ENCODE measurements at regions not wholly inside any gene's neighbourhood (a gene's known extent, or its start where the extent isn't known, plus 50 kb on each side); places are given as distances from the start of the nearest gene placed in this dataset.

DNA sequence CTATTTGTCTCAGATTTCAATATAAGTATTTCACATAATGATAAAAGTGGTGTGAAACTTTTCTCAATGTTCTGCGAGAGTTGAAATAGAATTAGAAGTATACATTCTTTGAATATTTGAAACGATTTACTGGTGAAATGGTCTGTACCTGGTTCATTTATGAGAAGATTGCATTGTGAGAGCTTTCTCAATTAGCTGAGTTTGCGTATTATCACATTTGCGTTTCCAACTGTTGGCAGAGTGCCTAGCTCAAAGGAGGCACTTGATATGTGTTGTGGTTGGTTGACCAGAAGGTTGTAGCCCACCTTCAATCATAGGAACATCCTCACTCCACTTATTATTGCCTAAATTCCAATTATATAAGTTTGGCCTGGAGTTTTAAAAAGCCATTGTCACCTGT lies 58.8 kb upstream of the EXOC2 start:
- Mint-ChIP-seq H3K4me3 (ENCODE audit: low read depth, unreplicated experiment) (no peak overlapping the region), H3K9me3 (ENCODE audit: low read depth, unreplicated experiment) (no peaks in the 10 kb centered on the region), H3K27ac (ENCODE audit: unreplicated experiment) (no peak overlapping the region), H3K27me3 (ENCODE audit: unreplicated experiment) (peaks cover 29% of the 10 kb centered on the region), H3K4me1 (ENCODE audit: low read depth, unreplicated experiment) (no peaks in the 10 kb centered on the region), H3K36me3 (ENCODE audit: insufficient read depth, unreplicated experiment) (no peaks in the 10 kb centered on the region)
- BruUV-seq (replicated peaks), result no TSS peak
- no peak for TF ChIP-seq CTCF (IDR thresholded peaks at IDR 0.05; ENCODE audit: unreplicated experiment)
- intact Hi-C loops (cut with micrococcal nuclease; ENCODE audit: unreplicated experiment), result no loop called here
- no peak for DNase-seq
- CTCF ChIA-PET, result no interaction called here

GRCh38 chr6:747921-748320 lies 55.0 kb upstream of the EXOC2 start:
- H3K27ac Mint-ChIP-seq (ENCODE audit: unreplicated experiment), result no peak overlapping the region
- H3K4me3 Mint-ChIP-seq (ENCODE audit: low read depth, unreplicated experiment), result no peak overlapping the region
- DNase-seq, result no peak
- CTCF ChIA-PET, result no interaction called here
- H3K9me3 Mint-ChIP-seq (ENCODE audit: low read depth, unreplicated experiment), result no peaks in the 10 kb centered on the region
- BruUV-seq (replicated peaks), result no TSS peak
- H3K4me1 Mint-ChIP-seq (ENCODE audit: low read depth, unreplicated experiment), result no peaks in the 10 kb centered on the region
- intact Hi-C loops (cut with micrococcal nuclease; ENCODE audit: unreplicated experiment), result no loop called here
- no peaks in the 10 kb centered on the region for H3K36me3 Mint-ChIP-seq (ENCODE audit: insufficient read depth, unreplicated experiment)
- no peaks in the 10 kb centered on the region for H3K27me3 Mint-ChIP-seq (ENCODE audit: unreplicated experiment)
- no peak for TF ChIP-seq CTCF (IDR thresholded peaks at IDR 0.05; ENCODE audit: unreplicated experiment)

GRCh38 chr6:747028-747427 lies 54.1 kb upstream of the EXOC2 start:
- intact Hi-C loops (cut with micrococcal nuclease; ENCODE audit: unreplicated experiment), result no loop called here
- DNase-seq, result no peak
- Mint-ChIP-seq H3K27ac (ENCODE audit: unreplicated experiment) (no peak overlapping the region), H3K36me3 (ENCODE audit: insufficient read depth, unreplicated experiment) (no peaks in the 10 kb centered on the region), H3K27me3 (ENCODE audit: unreplicated experiment) (no peaks in the 10 kb centered on the region), H3K9me3 (ENCODE audit: low read depth, unreplicated experiment) (no peaks in the 10 kb centered on the region), H3K4me1 (ENCODE audit: low read depth, unreplicated experiment) (no peaks in the 10 kb centered on the region), H3K4me3 (ENCODE audit: low read depth, unreplicated experiment) (no peak overlapping the region)
- CTCF ChIA-PET, result no interaction called here
- BruUV-seq (replicated peaks), result no TSS peak
- no peak for TF ChIP-seq CTCF (IDR thresholded peaks at IDR 0.05; ENCODE audit: unreplicated experiment)

- intact Hi-C loops (cut with micrococcal nuclease; ENCODE audit: unreplicated experiment), result no loop called here
- no peaks in the 10 kb centered on the region for H3K27me3 Mint-ChIP-seq (ENCODE audit: unreplicated experiment)
- TF ChIP-seq CTCF (IDR thresholded peaks at IDR 0.05; ENCODE audit: unreplicated experiment), result no peak
- CTCF ChIA-PET, result no interaction called here
- BruUV-seq (replicated peaks), result no TSS peak
- no peaks in the 10 kb centered on the region for H3K4me1 Mint-ChIP-seq (ENCODE audit: low read depth, unreplicated experiment)
- H3K9me3 Mint-ChIP-seq (ENCODE audit: low read depth, unreplicated experiment), result no peaks in the 10 kb centered on the region
- no peak overlapping the region for H3K27ac Mint-ChIP-seq (ENCODE audit: unreplicated experiment)
- no peak overlapping the region for H3K4me3 Mint-ChIP-seq (ENCODE audit: low read depth, unreplicated experiment)
- no peak for DNase-seq
- H3K36me3 Mint-ChIP-seq (ENCODE audit: insufficient read depth, unreplicated experiment), result no peaks in the 10 kb centered on the region
Observed at GRCh38 chr6:744666-745353, 51.9 kb upstream of the EXOC2 start.
